ENCODE measurements at regions not wholly inside any gene's neighbourhood (a gene's known extent, or its start where the extent isn't known, plus 50 kb on each side); places are given as distances from the start of the nearest gene placed in this dataset.

GRCh38 chr4:20443015-20443805 is 191.5 kb downstream of the SLIT2 start:
- no peak for ATAC-seq
- no peak for DNase-seq (ENCODE audit: low spot score)

GRCh38 chr4:20444599-20445337 is 193.1 kb downstream of the SLIT2 start:
- DNase-seq (ENCODE audit: low spot score) (no peak), ATAC-seq (no peak)

- ATAC-seq: no peak
Observed at GRCh38 chr4:20445933-20446723, 194.4 kb downstream of the SLIT2 start.

GRCh38 chr4:20447103-20447502 is 195.4 kb downstream of the SLIT2 start:
- ATAC-seq (no peak), DNase-seq (ENCODE audit: low spot score) (no peak)

More at GRCh38 chr4:20445933-20446723, 194.4 kb downstream of the SLIT2 start:
- DNase-seq (ENCODE audit: low spot score): no peak

GRCh38 chr4:20451986-20452385 is 200.3 kb downstream of the SLIT2 start:
- ATAC-seq (no peak), DNase-seq (ENCODE audit: low spot score) (no peak)

- DNase-seq (ENCODE audit: low spot score) (no peak), ATAC-seq (no peak)
Observed at GRCh38 chr4:20454515-20454914, 202.8 kb downstream of the SLIT2 start.

GRCh38 chr4:20456407-20456806 is 204.7 kb downstream of the SLIT2 start:
- DNase-seq (ENCODE audit: low spot score) (no peak), ATAC-seq (no peak)

GRCh38 chr4:20462426-20463175 is 210.9 kb downstream of the SLIT2 start:
- no peak for DNase-seq (ENCODE audit: low spot score)
- ATAC-seq: no peak

GRCh38 chr4:20463176-20463430 is 211.4 kb downstream of the SLIT2 start:
- ATAC-seq: no peak
- DNase-seq (ENCODE audit: low spot score): no peak

GRCh38 chr4:20464381-20464780 is 212.7 kb downstream of the SLIT2 start:
- no peak for ATAC-seq
- no peak for DNase-seq (ENCODE audit: low spot score)

- ATAC-seq (no peak), DNase-seq (ENCODE audit: low spot score) (no peak)
Observed at GRCh38 chr4:20474119-20474518, 222.4 kb downstream of the SLIT2 start.

GRCh38 chr4:20478412-20478811 is 221.8 kb upstream of the PACRGL start:
- no peak for ATAC-seq
- no peak for DNase-seq (ENCODE audit: low spot score)

- DNase-seq (ENCODE audit: low spot score): no peak
- ATAC-seq: no peak
Observed at GRCh38 chr4:20480165-20480947, 219.9 kb upstream of the PACRGL start.

- DNase-seq (ENCODE audit: low spot score): no peak
- no peak for ATAC-seq
Observed at GRCh38 chr4:20483416-20483815, 216.8 kb upstream of the PACRGL start.

- DNase-seq (ENCODE audit: low spot score) (no peak), ATAC-seq (no peak)
Observed at GRCh38 chr4:20486433-20486832, 213.8 kb upstream of the PACRGL start.

GRCh38 chr4:20487446-20487845 is 212.8 kb upstream of the PACRGL start:
- ATAC-seq (no peak), DNase-seq (ENCODE audit: low spot score) (no peak)

GRCh38 chr4:20487852-20488251 is 212.4 kb upstream of the PACRGL start:
- DNase-seq (ENCODE audit: low spot score): no peak
- no peak for ATAC-seq

GRCh38 chr4:20490734-20491133 is 209.5 kb upstream of the PACRGL start:
- no peak for ATAC-seq

GRCh38 chr4:20493761-20494353 is 206.4 kb upstream of the PACRGL start:
- ATAC-seq (no peak), DNase-seq (ENCODE audit: low spot score) (no peak)

More at GRCh38 chr4:20490734-20491133, 209.5 kb upstream of the PACRGL start:
- no peak for DNase-seq (ENCODE audit: low spot score)

GRCh38 chr4:20496068-20496467 is 204.2 kb upstream of the PACRGL start:
- ATAC-seq (no peak), DNase-seq (ENCODE audit: low spot score) (no peak)

Measured in left lobe of liver (tissue), 2 donors.